Stimulated activated effector memory CD8-positive, alpha-beta T cell treated with anti-CD3 and anti-CD28 coated beads, Interleukin-12 subunit alpha, Interleukin-12 subunit beta, amount 100 ng/mL, for 72 hours (primary cell): ENCODE measurements at regions not wholly inside any gene's neighbourhood (a gene's known extent, or its start where the extent isn't known, plus 50 kb on each side); places are given as distances from the start of the nearest gene placed in this dataset.

Experiments used
- ATAC-seq: fragments of 150-1000 bp; cut with Tn5 transposase; 2 replicates; pipeline ENCODE4 v1.10.0; 2021
- DNase-seq, 2 donors: peaks; one replicate each; pipeline ENCODE4 v3.0.0; 2021 to 2022; ENCODE audit warnings: low spot score in 2 of 2
- H3K27ac Mint-ChIP-seq: one replicate; pipeline ENCODE4 v1.8.0; 2022; ENCODE audit warnings: mild to moderate bottlenecking, mixed read lengths
- H3K36me3 Mint-ChIP-seq: one replicate; pipeline ENCODE4 v1.8.0; 2022; ENCODE audit warnings: mild to moderate bottlenecking, mixed read lengths
- H3K4me1 Mint-ChIP-seq: one replicate; pipeline ENCODE4 v1.8.0; 2022; ENCODE audit warnings: mixed read lengths
- H3K4me3 Mint-ChIP-seq: one replicate; pipeline ENCODE4 v1.8.0; 2022; ENCODE audit warnings: mild to moderate bottlenecking, mixed read lengths
- H3K9me3 Mint-ChIP-seq: one replicate; pipeline ENCODE4 v1.8.0; 2022; ENCODE audit warnings: mixed read lengths

GRCh38 chr20:60527656-60528055 lies 569.4 kb downstream of the CDH26 start:
- no peak overlapping the region for H3K4me3 Mint-ChIP-seq
- H3K9me3 Mint-ChIP-seq = peaks cover 8% of the 10 kb centered on the region
- H3K4me1 Mint-ChIP-seq = no peaks in the 10 kb centered on the region
- no peak for ATAC-seq
- H3K27ac Mint-ChIP-seq = no peak overlapping the region
- DNase-seq = no peak
- no peaks in the 10 kb centered on the region for H3K36me3 Mint-ChIP-seq

- no peak for DNase-seq
- peaks cover 8% of the 10 kb centered on the region for H3K9me3 Mint-ChIP-seq
- no peak overlapping the region for H3K4me3 Mint-ChIP-seq
- no peaks in the 10 kb centered on the region for H3K4me1 Mint-ChIP-seq
- ATAC-seq = no peak
- no peak overlapping the region for H3K27ac Mint-ChIP-seq
- H3K36me3 Mint-ChIP-seq = no peaks in the 10 kb centered on the region
Observed at GRCh38 chr20:60528141-60528540, 569.9 kb downstream of the CDH26 start.

GRCh38 chr20:60529149-60529548 lies 570.9 kb downstream of the CDH26 start:
- no peaks in the 10 kb centered on the region for H3K36me3 Mint-ChIP-seq
- no peaks in the 10 kb centered on the region for H3K4me1 Mint-ChIP-seq
- H3K4me3 Mint-ChIP-seq = no peak overlapping the region
- DNase-seq = no peak
- ATAC-seq = no peak
- peaks cover 8% of the 10 kb centered on the region for H3K9me3 Mint-ChIP-seq
- no peak overlapping the region for H3K27ac Mint-ChIP-seq

- Mint-ChIP-seq H3K4me1 (no peaks in the 10 kb centered on the region), H3K36me3 (no peaks in the 10 kb centered on the region), H3K4me3 (no peak overlapping the region), H3K9me3 (no peaks in the 10 kb centered on the region), H3K27ac (no peak overlapping the region)
- DNase-seq (no peak), ATAC-seq (no peak)
Observed at GRCh38 chr20:60535211-60535610, 577.0 kb downstream of the CDH26 start.

- ATAC-seq = no peak
- Mint-ChIP-seq H3K4me1 (no peaks in the 10 kb centered on the region), H3K4me3 (no peak overlapping the region), H3K27ac (no peak overlapping the region), H3K36me3 (no peaks in the 10 kb centered on the region), H3K9me3 (no peaks in the 10 kb centered on the region)
- no peak for DNase-seq
Observed at GRCh38 chr20:60540591-60540990, 582.4 kb downstream of the CDH26 start.

- Mint-ChIP-seq H3K9me3 (no peaks in the 10 kb centered on the region), H3K27ac (no peak overlapping the region), H3K36me3 (no peaks in the 10 kb centered on the region), H3K4me3 (no peak overlapping the region), H3K4me1 (no peaks in the 10 kb centered on the region)
- ATAC-seq = no peak
- DNase-seq = no peak
Observed at GRCh38 chr20:60541991-60542390, 583.8 kb downstream of the CDH26 start.

- Mint-ChIP-seq H3K4me3 (no peak overlapping the region), H3K27ac (no peak overlapping the region), H3K4me1 (no peaks in the 10 kb centered on the region), H3K36me3 (no peaks in the 10 kb centered on the region), H3K9me3 (no peaks in the 10 kb centered on the region)
- DNase-seq = no peak
- ATAC-seq = no peak
Observed at GRCh38 chr20:60543598-60543997, 585.4 kb downstream of the CDH26 start.

GRCh38 chr20:60553095-60553494 lies 594.9 kb downstream of the CDH26 start:
- DNase-seq (no peak), ATAC-seq (no peak)
- H3K36me3 Mint-ChIP-seq = no peaks in the 10 kb centered on the region
- H3K9me3 Mint-ChIP-seq = no peaks in the 10 kb centered on the region
- H3K4me1 Mint-ChIP-seq = no peaks in the 10 kb centered on the region
- H3K27ac Mint-ChIP-seq = no peak overlapping the region
- no peak overlapping the region for H3K4me3 Mint-ChIP-seq

GRCh38 chr20:60558486-60558885 lies 600.3 kb downstream of the CDH26 start:
- ATAC-seq (no peak), DNase-seq (no peak)
- no peaks in the 10 kb centered on the region for H3K36me3 Mint-ChIP-seq

GRCh38 chr20:60559462-60559861 lies 601.2 kb downstream of the CDH26 start:
- H3K4me3 Mint-ChIP-seq = no peak overlapping the region
- H3K27ac Mint-ChIP-seq = no peak overlapping the region
- H3K36me3 Mint-ChIP-seq = no peaks in the 10 kb centered on the region
- ATAC-seq (no peak), DNase-seq (no peak)
- H3K9me3 Mint-ChIP-seq = no peaks in the 10 kb centered on the region
- no peaks in the 10 kb centered on the region for H3K4me1 Mint-ChIP-seq

More at GRCh38 chr20:60558486-60558885, 600.3 kb downstream of the CDH26 start:
- H3K27ac Mint-ChIP-seq = no peak overlapping the region
- H3K4me3 Mint-ChIP-seq = no peak overlapping the region
- no peaks in the 10 kb centered on the region for H3K4me1 Mint-ChIP-seq
- H3K9me3 Mint-ChIP-seq = no peaks in the 10 kb centered on the region

GRCh38 chr20:60561052-60561451 lies 602.8 kb downstream of the CDH26 start:
- no peaks in the 10 kb centered on the region for H3K36me3 Mint-ChIP-seq
- H3K9me3 Mint-ChIP-seq = no peaks in the 10 kb centered on the region
- DNase-seq (no peak), ATAC-seq (no peak)
- no peaks in the 10 kb centered on the region for H3K4me1 Mint-ChIP-seq
- no peak overlapping the region for H3K27ac Mint-ChIP-seq
- no peak overlapping the region for H3K4me3 Mint-ChIP-seq

GRCh38 chr20:60565083-60565482 lies 606.9 kb downstream of the CDH26 start:
- Mint-ChIP-seq H3K36me3 (no peaks in the 10 kb centered on the region), H3K9me3 (no peaks in the 10 kb centered on the region), H3K4me3 (no peak overlapping the region), H3K4me1 (no peaks in the 10 kb centered on the region), H3K27ac (no peak overlapping the region)
- ATAC-seq (no peak), DNase-seq (no peak)

GRCh38 chr20:60565551-60565950 lies 607.3 kb downstream of the CDH26 start:
- H3K9me3 Mint-ChIP-seq = no peaks in the 10 kb centered on the region
- DNase-seq (no peak), ATAC-seq (no peak)
- no peaks in the 10 kb centered on the region for H3K4me1 Mint-ChIP-seq
- H3K36me3 Mint-ChIP-seq = no peaks in the 10 kb centered on the region
- no peak overlapping the region for H3K4me3 Mint-ChIP-seq
- no peak overlapping the region for H3K27ac Mint-ChIP-seq

- no peak overlapping the region for H3K4me3 Mint-ChIP-seq
Observed at GRCh38 chr20:60569116-60569515, 610.9 kb downstream of the CDH26 start.

GRCh38 chr20:60570481-60571277 lies 612.5 kb downstream of the CDH26 start:
- ATAC-seq (no peak), DNase-seq (no peak)
- H3K27ac Mint-ChIP-seq = no peak overlapping the region
- no peak overlapping the region for H3K4me3 Mint-ChIP-seq
- H3K9me3 Mint-ChIP-seq = no peaks in the 10 kb centered on the region
- H3K36me3 Mint-ChIP-seq = no peaks in the 10 kb centered on the region
- H3K4me1 Mint-ChIP-seq = no peaks in the 10 kb centered on the region

More at GRCh38 chr20:60569116-60569515, 610.9 kb downstream of the CDH26 start:
- no peak for DNase-seq
- no peak for ATAC-seq
- Mint-ChIP-seq H3K27ac (no peak overlapping the region), H3K36me3 (no peaks in the 10 kb centered on the region), H3K4me1 (no peaks in the 10 kb centered on the region), H3K9me3 (no peaks in the 10 kb centered on the region)

- Mint-ChIP-seq H3K4me3 (no peak overlapping the region), H3K36me3 (no peaks in the 10 kb centered on the region), H3K27ac (no peak overlapping the region), H3K4me1 (no peaks in the 10 kb centered on the region), H3K9me3 (no peaks in the 10 kb centered on the region)
- no peak for DNase-seq
- ATAC-seq = no peak
Observed at GRCh38 chr20:60573003-60573680, 614.9 kb downstream of the CDH26 start.
